GM23338 (cell line): ENCODE measurements at regions not wholly inside any gene's neighbourhood (a gene's known extent, or its start where the extent isn't known, plus 50 kb on each side); places are given as distances from the start of the nearest gene placed in this dataset.

Experiments
- CTCF ChIP-seq, 2 experiments: fragments of 200-600 bp in 1 of 2; sonication (generic) in 1 of 2; conservative IDR thresholded peaks; 2 replicates each; pipeline versions ENCODE4 v1.5.1 to v1.6.1; 2016 to 2017; ENCODE audit warnings: antibody characterized with exemption in 2 of 2, low read depth in 2 of 2, mild to moderate bottlenecking in 2 of 2, moderate library complexity in 1 of 2
- EZH2 ChIP-seq: fragments of 200-600 bp; sonication (generic); IDR thresholded peaks from one replicate; pipeline ENCODE4 v1.8.0; 2017; ENCODE audit warnings: antibody characterized with exemption, mild to moderate bottlenecking, low read depth; ENCODE audit not compliant: unreplicated experiment
- EZH2phosphoT487 ChIP-seq: fragments of 200-600 bp; sonication (generic); IDR thresholded peaks from one replicate; pipeline ENCODE4 v1.8.1; 2018; ENCODE audit warnings: antibody characterized with exemption; ENCODE audit not compliant: unreplicated experiment
- JUNB ChIP-seq: IDR thresholded peaks from one replicate; pipeline ENCODE4 v1.6.1; 2016; ENCODE audit warnings: antibody characterized with exemption; ENCODE audit not compliant: unreplicated experiment
- NANOG ChIP-seq: IDR thresholded peaks from 2 replicates; pipeline ENCODE4 v1.6.1; 2016; ENCODE audit warnings: antibody characterized with exemption, borderline replicate concordance
- POLR2AphosphoS5 ChIP-seq: IDR thresholded peaks from 2 replicates; pipeline ENCODE4 v1.6.1; 2016; ENCODE audit warnings: antibody characterized with exemption, low read depth

- no peak for TF ChIP-seq EZH2
- no peak for TF ChIP-seq EZH2phosphoT487
- TF ChIP-seq POLR2AphosphoS5, result no peak
- TF ChIP-seq CTCF (conservative IDR thresholded peaks at IDR 0.05; ENCODE audit: low read depth in 2 of 2), result no peak
- no peak for TF ChIP-seq JUNB
- no peak for TF ChIP-seq NANOG
Observed at GRCh38 chr18:2236232-2236631, 335.1 kb downstream of the METTL4 start.
